GM19023 (cell line): ENCODE measurements at regions not wholly inside any gene's neighbourhood (a gene's known extent, or its start where the extent isn't known, plus 50 kb on each side); places are given as distances from the start of the nearest gene placed in this dataset.

Experiments
- ATAC-seq: cut with Tn5 transposase; IDR thresholded peaks from one replicate; pipeline ENCODE4 v1.9.1; 2021; ENCODE audit warnings: mild to moderate bottlenecking, moderate library complexity; ENCODE audit not compliant: unreplicated experiment

GRCh38 chr18:62665188-62665587, 50.2 kb upstream of the PHLPP1 start:
- ATAC-seq: no peak
